Neural progenitor cell (in vitro differentiated cells): ENCODE measurements at regions not wholly inside any gene's neighbourhood (a gene's known extent, or its start where the extent isn't known, plus 50 kb on each side); places are given as distances from the start of the nearest gene placed in this dataset.
A peak's percentile ranks its signal among the peaks of the same experiment; 100 is the strongest.

ENCODE experiments used
- DNase-seq: peaks from one replicate; pipeline ENCODE4 v3.0.0-alpha.2; 2016; ENCODE audit warnings: low spot score
- H2AFZ ChIP-seq: fragments of 200-600 bp; sonication (generic); replicated peaks from 2 replicates; pipeline ENCODE4 v1.6.1; 2016; ENCODE audit warnings: antibody characterized with exemption
- H3F3A ChIP-seq: fragments of 200-600 bp; sonication (generic); 2 replicates; pipeline ENCODE4 v1.6.1; 2016; ENCODE audit warnings: antibody characterized with exemption, low read depth
- H3K27ac ChIP-seq: fragments of 200-600 bp; sonication (generic); 2 replicates; pipeline ENCODE4 v1.5.1; 2016; ENCODE audit warnings: mild to moderate bottlenecking
- H3K27me3 ChIP-seq: fragments of 200-600 bp; sonication (generic); 2 replicates; pipeline ENCODE4 v1.6.1; 2016; ENCODE audit warnings: mild to moderate bottlenecking, moderate library complexity
- H3K36me3 ChIP-seq: fragments of 200-600 bp; sonication (generic); 2 replicates; pipeline ENCODE4 v1.5.1; 2016
- H3K4me1 ChIP-seq: fragments of 200-600 bp; sonication (generic); 2 replicates; pipeline ENCODE4 v1.6.1; 2016; ENCODE audit warnings: mixed run types
- H3K4me2 ChIP-seq: fragments of 200-600 bp; sonication (generic); 2 replicates; pipeline ENCODE4 v1.6.1; 2016
- H3K4me3 ChIP-seq: fragments of 200-600 bp; sonication (generic); 2 replicates; pipeline ENCODE4 v1.5.1; 2016
- H3K79me2 ChIP-seq: fragments of 200-600 bp; sonication (generic); 2 replicates; pipeline ENCODE4 v1.6.1; 2016; ENCODE audit warnings: low read depth
- H3K9ac ChIP-seq: fragments of 200-600 bp; sonication (generic); 2 replicates; pipeline ENCODE4 v1.6.1; 2016
- H3K9me3 ChIP-seq: fragments of 200-600 bp; sonication (generic); 2 replicates; pipeline ENCODE4 v1.5.1; 2016; ENCODE audit warnings: low read depth
- H4K20me1 ChIP-seq: fragments of 200-600 bp; sonication (generic); 2 replicates; pipeline ENCODE4 v1.6.1; 2016; ENCODE audit warnings: low read depth
- H3K27ac Mint-ChIP-seq: 3 replicates; pipeline ENCODE4 v1.8.0; 2021; ENCODE audit warnings: mixed read lengths
- H3K27me3 Mint-ChIP-seq: 2 replicates; pipeline ENCODE4 v1.8.0; 2022; ENCODE audit warnings: low read depth, mild to moderate bottlenecking, inconsistent platforms, moderate library complexity, mixed read lengths; ENCODE audit not compliant: insufficient read depth
- H3K36me3 Mint-ChIP-seq: 3 replicates; pipeline ENCODE4 v1.8.0; 2021; ENCODE audit warnings: mixed read lengths
- H3K4me1 Mint-ChIP-seq: 3 replicates; pipeline ENCODE4 v1.8.0; 2021; ENCODE audit warnings: mixed read lengths
- H3K4me3 Mint-ChIP-seq: 3 replicates; pipeline ENCODE4 v1.8.0; 2021; ENCODE audit warnings: mild to moderate bottlenecking, moderate library complexity, mixed read lengths
- H3K9me3 Mint-ChIP-seq: 3 replicates; pipeline ENCODE4 v1.8.0; 2020; ENCODE audit warnings: mixed read lengths
- EZH2 ChIP-seq: fragments of 200-600 bp; sonication (generic); IDR thresholded peaks from 2 replicates; pipeline ENCODE4 v1.6.1; 2017; ENCODE audit warnings: antibody characterized with exemption, mild to moderate bottlenecking, moderate library complexity
- EZH2phosphoT487 ChIP-seq: fragments of 200-600 bp; sonication (generic); IDR thresholded peaks from 2 replicates; pipeline ENCODE4 v1.6.1; 2017; ENCODE audit warnings: antibody characterized with exemption
- TF ChIP-seq, protein P1 (sequence below): fragments of 200-600 bp; sonication (generic); IDR thresholded peaks from 2 replicates; pipeline ENCODE4 v1.5.1; 2017; ENCODE audit warnings: antibody characterized with exemption, mild to moderate bottlenecking

DNA sequence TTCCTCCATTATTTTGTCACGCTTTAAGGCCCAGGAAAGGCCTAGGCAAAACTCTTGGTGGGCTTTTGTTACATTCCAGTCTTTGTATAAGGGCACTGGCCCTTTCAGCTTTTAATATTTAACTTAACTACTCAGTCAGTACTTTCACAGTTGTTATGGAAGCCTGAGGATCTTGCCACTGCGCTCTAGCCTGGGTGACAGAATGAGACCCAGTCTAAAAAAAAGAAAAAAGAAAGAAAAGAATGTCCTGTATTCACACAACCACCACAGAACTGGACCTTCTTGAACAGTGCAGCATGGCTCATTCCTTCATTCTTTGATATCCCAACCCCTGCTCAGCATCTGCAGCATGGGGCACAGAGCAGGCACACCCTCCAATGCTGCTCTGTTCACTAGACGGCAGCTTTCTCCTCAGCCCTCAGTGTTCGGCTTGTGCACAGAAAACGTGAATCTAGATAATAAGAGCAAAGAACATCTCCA lies 59.6 kb upstream of the EPCAM start:
- no peak overlapping the region for H2AFZ ChIP-seq
- H3K9ac ChIP-seq = no peak overlapping the region
- no peak overlapping the region for H3K4me3 ChIP-seq
- no peaks in the 10 kb centered on the region for H4K20me1 ChIP-seq
- H3K27me3 ChIP-seq = no peaks in the 10 kb centered on the region
- Mint-ChIP-seq H3K4me1 (peaks cover 42% of the 10 kb centered on the region), H3K27me3 (peaks cover 4% of the 10 kb centered on the region), H3K4me3 (peak overlapping the region; percentile 57), H3K36me3 (peaks cover 2% of the 10 kb centered on the region), H3K27ac (peak overlapping the region; percentile 86), H3K9me3 (no peaks in the 10 kb centered on the region)
- peak overlapping the region; percentile 60 for H3K27ac ChIP-seq
- no peaks in the 10 kb centered on the region for H3K79me2 ChIP-seq
- no peaks in the 10 kb centered on the region for H3K9me3 ChIP-seq
- no peak for TF ChIP-seq EZH2
- no peak for TF ChIP-seq EZH2phosphoT487
- H3K36me3 ChIP-seq = no peaks in the 10 kb centered on the region
- peak overlapping the region; percentile 36 for H3K4me2 ChIP-seq
- H3K4me1 ChIP-seq = peaks cover 24% of the 10 kb centered on the region
- peak; percentile 22 for DNase-seq
- H3F3A ChIP-seq = peaks cover 25% of the 10 kb centered on the region

GRCh38 chr2:47307066-47307465 lies 62.0 kb upstream of the EPCAM start:
- H3F3A ChIP-seq = peaks cover 25% of the 10 kb centered on the region
- no peak overlapping the region for H2AFZ ChIP-seq
- peaks cover 2% of the 10 kb centered on the region for H3K36me3 Mint-ChIP-seq
- no peak overlapping the region for H3K9ac ChIP-seq
- H3K4me3 ChIP-seq = no peak overlapping the region
- no peaks in the 10 kb centered on the region for H3K36me3 ChIP-seq
- H4K20me1 ChIP-seq = no peaks in the 10 kb centered on the region
- no peaks in the 10 kb centered on the region for H3K9me3 ChIP-seq
- H3K4me1 ChIP-seq = peaks cover 32% of the 10 kb centered on the region
- H3K9me3 Mint-ChIP-seq = no peaks in the 10 kb centered on the region
- H3K27ac ChIP-seq = no peak overlapping the region
- H3K4me3 Mint-ChIP-seq = no peak overlapping the region
- TF ChIP-seq, protein P1, sequence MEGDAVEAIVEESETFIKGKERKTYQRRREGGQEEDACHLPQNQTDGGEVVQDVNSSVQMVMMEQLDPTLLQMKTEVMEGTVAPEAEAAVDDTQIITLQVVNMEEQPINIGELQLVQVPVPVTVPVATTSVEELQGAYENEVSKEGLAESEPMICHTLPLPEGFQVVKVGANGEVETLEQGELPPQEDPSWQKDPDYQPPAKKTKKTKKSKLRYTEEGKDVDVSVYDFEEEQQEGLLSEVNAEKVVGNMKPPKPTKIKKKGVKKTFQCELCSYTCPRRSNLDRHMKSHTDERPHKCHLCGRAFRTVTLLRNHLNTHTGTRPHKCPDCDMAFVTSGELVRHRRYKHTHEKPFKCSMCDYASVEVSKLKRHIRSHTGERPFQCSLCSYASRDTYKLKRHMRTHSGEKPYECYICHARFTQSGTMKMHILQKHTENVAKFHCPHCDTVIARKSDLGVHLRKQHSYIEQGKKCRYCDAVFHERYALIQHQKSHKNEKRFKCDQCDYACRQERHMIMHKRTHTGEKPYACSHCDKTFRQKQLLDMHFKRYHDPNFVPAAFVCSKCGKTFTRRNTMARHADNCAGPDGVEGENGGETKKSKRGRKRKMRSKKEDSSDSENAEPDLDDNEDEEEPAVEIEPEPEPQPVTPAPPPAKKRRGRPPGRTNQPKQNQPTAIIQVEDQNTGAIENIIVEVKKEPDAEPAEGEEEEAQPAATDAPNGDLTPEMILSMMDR = no peak
- TF ChIP-seq EZH2 (no peak), EZH2phosphoT487 (no peak)
- H3K27ac Mint-ChIP-seq = peak overlapping the region; percentile 11
- H3K4me1 Mint-ChIP-seq = peaks cover 52% of the 10 kb centered on the region
- no peak overlapping the region for H3K4me2 ChIP-seq
- no peak for DNase-seq
- H3K27me3 Mint-ChIP-seq = peaks cover 4% of the 10 kb centered on the region
- no peaks in the 10 kb centered on the region for H3K79me2 ChIP-seq
- no peaks in the 10 kb centered on the region for H3K27me3 ChIP-seq

- no peak for DNase-seq
- Histone ChIP-seq H2AFZ (no peak overlapping the region), H4K20me1 (no peaks in the 10 kb centered on the region), H3K4me2 (no peak overlapping the region), H3K9ac (no peak overlapping the region), H3K79me2 (no peaks in the 10 kb centered on the region), H3K27me3 (no peaks in the 10 kb centered on the region), H3K4me1 (peaks cover 19% of the 10 kb centered on the region), H3K27ac (no peak overlapping the region), H3K9me3 (no peaks in the 10 kb centered on the region), H3K4me3 (no peak overlapping the region), H3K36me3 (no peaks in the 10 kb centered on the region), H3F3A (peaks cover 11% of the 10 kb centered on the region)
- H3K27ac Mint-ChIP-seq = no peak overlapping the region
- H3K4me1 Mint-ChIP-seq = peaks cover 43% of the 10 kb centered on the region
- peaks cover 2% of the 10 kb centered on the region for H3K36me3 Mint-ChIP-seq
- H3K4me3 Mint-ChIP-seq = no peak overlapping the region
- H3K9me3 Mint-ChIP-seq = no peaks in the 10 kb centered on the region
- peaks cover 3% of the 10 kb centered on the region for H3K27me3 Mint-ChIP-seq
- TF ChIP-seq EZH2phosphoT487 = no peak
- no peak for TF ChIP-seq EZH2
- TF ChIP-seq, protein P1 = no peak
Observed at GRCh38 chr2:47304654-47305053, 64.5 kb upstream of the EPCAM start.

GRCh38 chr2:47303341-47304148 lies 65.6 kb upstream of the EPCAM start:
- peaks cover 2% of the 10 kb centered on the region for H3K36me3 Mint-ChIP-seq
- no peaks in the 10 kb centered on the region for H3K9me3 ChIP-seq
- H3K79me2 ChIP-seq = no peaks in the 10 kb centered on the region
- peak; percentile 25 for DNase-seq
- H3K27ac ChIP-seq = no peak overlapping the region
- H3K4me1 ChIP-seq = peaks cover 11% of the 10 kb centered on the region
- H3K4me1 Mint-ChIP-seq = peaks cover 38% of the 10 kb centered on the region
- H2AFZ ChIP-seq = no peak overlapping the region
- no peaks in the 10 kb centered on the region for H4K20me1 ChIP-seq
- H3K9me3 Mint-ChIP-seq = no peaks in the 10 kb centered on the region
- H3K36me3 ChIP-seq = no peaks in the 10 kb centered on the region
- H3K9ac ChIP-seq = no peak overlapping the region
- H3K27me3 Mint-ChIP-seq = peaks cover 2% of the 10 kb centered on the region
- H3K27me3 ChIP-seq = no peaks in the 10 kb centered on the region
- no peak overlapping the region for H3K27ac Mint-ChIP-seq
- no peak overlapping the region for H3K4me3 ChIP-seq
- no peak for TF ChIP-seq EZH2phosphoT487
- TF ChIP-seq EZH2 = no peak
- TF ChIP-seq, protein P1 = no peak
- peak overlapping the region; percentile 15 for H3K4me2 ChIP-seq
- no peak overlapping the region for H3K4me3 Mint-ChIP-seq
- no peaks in the 10 kb centered on the region for H3F3A ChIP-seq
